ENCODE measurements at regions not wholly inside any gene's neighbourhood (a gene's known extent, or its start where the extent isn't known, plus 50 kb on each side); places are given as distances from the start of the nearest gene placed in this dataset.

DNA sequence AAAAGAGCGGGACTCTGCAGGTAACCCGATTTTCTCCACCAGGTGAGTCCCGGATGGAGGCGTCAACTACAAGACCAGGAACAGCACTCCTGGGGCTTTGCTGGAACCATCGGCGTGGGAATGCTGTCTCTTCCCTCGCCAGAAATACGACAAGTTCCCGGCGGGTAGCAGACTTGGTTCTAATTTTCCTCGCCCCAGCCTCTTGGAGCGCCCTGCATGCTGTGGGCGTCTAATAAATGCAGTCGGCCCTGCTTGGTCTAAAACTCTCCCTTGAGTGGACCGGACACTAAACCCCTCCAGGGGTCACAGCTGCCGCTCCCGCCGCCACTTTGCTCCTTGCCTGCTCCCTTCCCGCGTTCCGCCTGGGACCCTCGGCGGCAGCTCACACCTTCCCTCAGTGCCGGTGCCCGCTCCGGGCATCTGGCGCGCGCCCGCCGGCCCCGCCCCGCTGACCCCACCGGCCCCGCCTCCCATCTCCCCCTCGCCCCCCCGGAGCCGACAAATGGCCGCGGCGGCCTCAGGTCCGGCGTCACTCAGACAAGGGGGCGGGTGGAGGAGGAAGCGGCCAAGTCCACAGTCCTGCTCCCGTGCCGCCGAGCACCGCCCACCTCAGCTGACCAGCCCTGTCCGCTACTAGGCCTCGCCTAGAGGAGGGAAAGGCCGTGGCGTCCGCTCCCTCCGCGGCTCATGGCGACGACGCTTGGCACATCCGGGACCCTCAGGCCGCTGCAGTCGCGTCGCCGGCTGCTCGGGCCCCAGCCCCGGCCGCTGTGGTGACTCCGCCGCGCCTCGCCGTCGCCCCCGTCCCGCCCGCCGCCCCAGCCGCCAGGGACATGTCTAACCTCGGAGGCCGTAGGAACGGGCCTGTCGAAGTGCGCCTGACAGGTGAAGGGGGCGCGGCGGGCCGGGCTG lies 65.8 kb downstream of the KPNA2 start (continued):
- peak in 1 of 2 experiments; percentile 21; a peak in 2 of 3 replicates for TF ChIP-seq POLR2A (IDR thresholded peaks at IDR 0.05; ENCODE audit: control extremely low read depth in 1 of 2, low read depth in 2 of 2, low read length in 2 of 2)
- TF ChIP-seq POLR2AphosphoS5 (IDR thresholded peaks at IDR 0.05; ENCODE audit: low read depth, low read length), result peak; percentile 38; the same call in 1 of the 2 replicates
- TF ChIP-seq RAD21 (IDR thresholded peaks at IDR 0.05 in 1 of 2, conservative IDR thresholded peaks at IDR 0.05 in 1 of 2; ENCODE audit: low read depth in 2 of 2, low read length in 2 of 2), result no peak
- peak in 1 of 2 experiments; percentile 88; a peak in 2 of 4 replicates for TF ChIP-seq SIN3A (conservative IDR thresholded peaks at IDR 0.05 in 1 of 2, IDR thresholded peaks at IDR 0.05 in 1 of 2; ENCODE audit: low read depth in 1 of 2, low read length in 2 of 2)
- TF ChIP-seq HDAC6 (IDR thresholded peaks at IDR 0.05; ENCODE audit: low read depth, low read length), result no peak
- TF ChIP-seq TCF12 (IDR thresholded peaks at IDR 0.05; ENCODE audit: low read depth, low read length), result no peak
- TF ChIP-seq, protein P1, sequence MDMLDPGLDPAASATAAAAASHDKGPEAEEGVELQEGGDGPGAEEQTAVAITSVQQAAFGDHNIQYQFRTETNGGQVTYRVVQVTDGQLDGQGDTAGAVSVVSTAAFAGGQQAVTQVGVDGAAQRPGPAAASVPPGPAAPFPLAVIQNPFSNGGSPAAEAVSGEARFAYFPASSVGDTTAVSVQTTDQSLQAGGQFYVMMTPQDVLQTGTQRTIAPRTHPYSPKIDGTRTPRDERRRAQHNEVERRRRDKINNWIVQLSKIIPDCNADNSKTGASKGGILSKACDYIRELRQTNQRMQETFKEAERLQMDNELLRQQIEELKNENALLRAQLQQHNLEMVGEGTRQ (IDR thresholded peaks at IDR 0.05; ENCODE audit: low read length), result peak; percentile 71
- 0 out of 2 replicates have a peak, but pooled peaks have one; percentile 46 for TF ChIP-seq PHF8 (conservative IDR thresholded peaks at IDR 0.05; ENCODE audit: low read depth, low read length)
- TF ChIP-seq BACH1 (IDR thresholded peaks at IDR 0.05; ENCODE audit: low read length), result no peak
- peak; percentile 26 for TF ChIP-seq KDM4A (IDR thresholded peaks at IDR 0.05; ENCODE audit: low read depth, low read length, severe bottlenecking)
- TF ChIP-seq CREB1 (IDR thresholded peaks at IDR 0.05), result peak; percentile 66
- no peak for TF ChIP-seq JUN (IDR thresholded peaks at IDR 0.05; ENCODE audit: low read depth, low read length)
- TF ChIP-seq ASH2L (IDR thresholded peaks at IDR 0.05; ENCODE audit: low read length), result peak; percentile 90
- TF ChIP-seq TAF7 (optimal IDR thresholded peaks at IDR 0.05; ENCODE audit: borderline replicate concordance, low read depth, low read length), result no peak
- TF ChIP-seq EP300 (IDR thresholded peaks at IDR 0.05; ENCODE audit: borderline replicate concordance in 1 of 2, low read depth in 2 of 2, low read length in 2 of 2), result no peak
- TF ChIP-seq SRF (IDR thresholded peaks at IDR 0.05; ENCODE audit: low read depth, low read length), result no peak
- peak in 1 of 2 experiments; percentile 68; a peak in 2 of 4 replicates for TF ChIP-seq HDAC2 (IDR thresholded peaks at IDR 0.05; ENCODE audit: borderline replicate concordance in 1 of 2, low read depth in 2 of 2, low read length in 2 of 2)
- TF ChIP-seq RXRA (IDR thresholded peaks at IDR 0.05; ENCODE audit: insufficient read depth, low read depth, low read length), result no peak
- TF ChIP-seq NANOG (IDR thresholded peaks at IDR 0.05; ENCODE audit: insufficient read depth, low read depth, low read length, poor library complexity, severe bottlenecking), result no peak
- TF ChIP-seq TBP (IDR thresholded peaks at IDR 0.05; ENCODE audit: low read depth, low read length), result peak; percentile 45
- peak; percentile 86 for TF ChIP-seq YY1 (IDR thresholded peaks at IDR 0.05; ENCODE audit: low read depth, low read length)

Measured in H1 (cell line).